ENCODE measurements at regions not wholly inside any gene's neighbourhood (a gene's known extent, or its start where the extent isn't known, plus 50 kb on each side); places are given as distances from the start of the nearest gene placed in this dataset.

GRCh38 chr14:87879389-87879788 lies 113.6 kb downstream of the GALC start:
- Mint-ChIP-seq H3K9me3 (peaks cover 3% of the 10 kb centered on the region), H3K36me3 (no peaks in the 10 kb centered on the region), H3K27me3 (peaks cover 8% of the 10 kb centered on the region), H3K4me3 (no peak overlapping the region), H3K4me1 (no peaks in the 10 kb centered on the region), H3K27ac (no peak overlapping the region)
- no peak for ATAC-seq

GRCh38 chr14:87878959-87879358 lies 114.0 kb downstream of the GALC start:
- Mint-ChIP-seq H3K9me3 (peaks cover 3% of the 10 kb centered on the region), H3K27me3 (peaks cover 8% of the 10 kb centered on the region), H3K4me1 (no peaks in the 10 kb centered on the region), H3K4me3 (no peak overlapping the region), H3K27ac (no peak overlapping the region), H3K36me3 (no peaks in the 10 kb centered on the region)
- no peak for ATAC-seq

- Mint-ChIP-seq H3K36me3 (no peaks in the 10 kb centered on the region), H3K4me3 (no peak overlapping the region), H3K27me3 (peaks cover 7% of the 10 kb centered on the region), H3K27ac (no peak overlapping the region), H3K9me3 (peaks cover 3% of the 10 kb centered on the region), H3K4me1 (no peaks in the 10 kb centered on the region)
- ATAC-seq = no peak
Observed at GRCh38 chr14:87877877-87878276, 115.1 kb downstream of the GALC start.

GRCh38 chr14:87874676-87875075 lies 118.3 kb downstream of the GALC start:
- H3K27me3 Mint-ChIP-seq = peaks cover 15% of the 10 kb centered on the region
- no peak overlapping the region for H3K4me3 Mint-ChIP-seq
- H3K36me3 Mint-ChIP-seq = no peaks in the 10 kb centered on the region
- H3K9me3 Mint-ChIP-seq = peaks cover 3% of the 10 kb centered on the region
- ATAC-seq = no peak
- no peaks in the 10 kb centered on the region for H3K4me1 Mint-ChIP-seq
- H3K27ac Mint-ChIP-seq = no peak overlapping the region

- Mint-ChIP-seq H3K4me1 (no peaks in the 10 kb centered on the region), H3K27ac (no peak overlapping the region), H3K27me3 (peaks cover 15% of the 10 kb centered on the region), H3K9me3 (peaks cover 3% of the 10 kb centered on the region), H3K4me3 (no peak overlapping the region), H3K36me3 (no peaks in the 10 kb centered on the region)
- no peak for ATAC-seq
Observed at GRCh38 chr14:87873741-87874140, 119.2 kb downstream of the GALC start.

GRCh38 chr14:87869619-87870583 lies 123.1 kb downstream of the GALC start:
- H3K9me3 Mint-ChIP-seq = peaks cover 3% of the 10 kb centered on the region
- ATAC-seq = no peak
- no peak overlapping the region for H3K27ac Mint-ChIP-seq
- no peak overlapping the region for H3K4me3 Mint-ChIP-seq
- H3K36me3 Mint-ChIP-seq = no peaks in the 10 kb centered on the region
- no peaks in the 10 kb centered on the region for H3K4me1 Mint-ChIP-seq
- peaks cover 15% of the 10 kb centered on the region for H3K27me3 Mint-ChIP-seq

GRCh38 chr14:87868920-87869319 lies 124.1 kb downstream of the GALC start:
- peaks cover 3% of the 10 kb centered on the region for H3K9me3 Mint-ChIP-seq

GRCh38 chr14:87866116-87866515 lies 126.9 kb downstream of the GALC start:
- no peak overlapping the region for H3K4me3 Mint-ChIP-seq
- no peaks in the 10 kb centered on the region for H3K36me3 Mint-ChIP-seq
- ATAC-seq = no peak
- H3K27me3 Mint-ChIP-seq = peaks cover 5% of the 10 kb centered on the region
- peaks cover 3% of the 10 kb centered on the region for H3K9me3 Mint-ChIP-seq
- H3K27ac Mint-ChIP-seq = no peak overlapping the region
- no peaks in the 10 kb centered on the region for H3K4me1 Mint-ChIP-seq

More at GRCh38 chr14:87868920-87869319, 124.1 kb downstream of the GALC start:
- Mint-ChIP-seq H3K4me1 (no peaks in the 10 kb centered on the region), H3K4me3 (no peak overlapping the region), H3K27me3 (peaks cover 15% of the 10 kb centered on the region), H3K36me3 (no peaks in the 10 kb centered on the region), H3K27ac (no peak overlapping the region)
- ATAC-seq = no peak

- Mint-ChIP-seq H3K9me3 (no peaks in the 10 kb centered on the region), H3K36me3 (no peaks in the 10 kb centered on the region)
Observed at GRCh38 chr14:87864356-87865270, 128.4 kb downstream of the GALC start.

GRCh38 chr14:87863047-87863446 lies 129.9 kb downstream of the GALC start:
- no peaks in the 10 kb centered on the region for H3K4me1 Mint-ChIP-seq
- no peaks in the 10 kb centered on the region for H3K27me3 Mint-ChIP-seq
- no peak overlapping the region for H3K27ac Mint-ChIP-seq
- H3K9me3 Mint-ChIP-seq = no peaks in the 10 kb centered on the region
- no peaks in the 10 kb centered on the region for H3K36me3 Mint-ChIP-seq
- no peak overlapping the region for H3K4me3 Mint-ChIP-seq
- no peak for ATAC-seq

More at GRCh38 chr14:87864356-87865270, 128.4 kb downstream of the GALC start:
- Mint-ChIP-seq H3K4me1 (no peaks in the 10 kb centered on the region), H3K27me3 (no peaks in the 10 kb centered on the region), H3K27ac (no peak overlapping the region), H3K4me3 (no peak overlapping the region)
- no peak for ATAC-seq

- H3K36me3 Mint-ChIP-seq = no peaks in the 10 kb centered on the region
- ATAC-seq = no peak
- H3K4me3 Mint-ChIP-seq = no peak overlapping the region
- peaks cover 3% of the 10 kb centered on the region for H3K9me3 Mint-ChIP-seq
- H3K27me3 Mint-ChIP-seq = peaks cover 8% of the 10 kb centered on the region
- H3K4me1 Mint-ChIP-seq = no peaks in the 10 kb centered on the region
- H3K27ac Mint-ChIP-seq = no peak overlapping the region
Observed at GRCh38 chr14:87852107-87852506, 140.9 kb downstream of the GALC start.

- Mint-ChIP-seq H3K36me3 (no peaks in the 10 kb centered on the region), H3K27ac (no peak overlapping the region), H3K4me3 (no peak overlapping the region), H3K4me1 (no peaks in the 10 kb centered on the region), H3K27me3 (peaks cover 12% of the 10 kb centered on the region), H3K9me3 (peaks cover 3% of the 10 kb centered on the region)
- no peak for ATAC-seq
Observed at GRCh38 chr14:87851190-87851589, 141.8 kb downstream of the GALC start.

- Mint-ChIP-seq H3K27me3 (peaks cover 13% of the 10 kb centered on the region), H3K9me3 (no peaks in the 10 kb centered on the region), H3K27ac (no peak overlapping the region), H3K36me3 (no peaks in the 10 kb centered on the region), H3K4me1 (no peaks in the 10 kb centered on the region), H3K4me3 (no peak overlapping the region)
- ATAC-seq = no peak
Observed at GRCh38 chr14:87847216-87847755, 145.7 kb downstream of the GALC start.

- no peaks in the 10 kb centered on the region for H3K36me3 Mint-ChIP-seq
- H3K4me3 Mint-ChIP-seq = no peak overlapping the region
- H3K4me1 Mint-ChIP-seq = no peaks in the 10 kb centered on the region
- peaks cover 7% of the 10 kb centered on the region for H3K27me3 Mint-ChIP-seq
- H3K9me3 Mint-ChIP-seq = peaks cover 4% of the 10 kb centered on the region
- H3K27ac Mint-ChIP-seq = no peak overlapping the region
- no peak for ATAC-seq
Observed at GRCh38 chr14:87840906-87841305, 152.1 kb downstream of the GALC start.

GRCh38 chr14:87838931-87839330 lies 154.1 kb downstream of the GALC start:
- Mint-ChIP-seq H3K9me3 (peaks cover 4% of the 10 kb centered on the region), H3K27ac (no peak overlapping the region), H3K4me3 (no peak overlapping the region), H3K27me3 (no peaks in the 10 kb centered on the region), H3K36me3 (no peaks in the 10 kb centered on the region), H3K4me1 (no peaks in the 10 kb centered on the region)
- ATAC-seq = no peak

All from stimulated activated memory B cell treated with anti-CD40 and anti-IgM and Interleukin-4, amounts not matched to agents 10 μg/mL and 1 μg/mL and 100 μg/mL, for 72 hours (primary cell).